ENCODE measurements at regions not wholly inside any gene's neighbourhood (a gene's known extent, or its start where the extent isn't known, plus 50 kb on each side); places are given as distances from the start of the nearest gene placed in this dataset.

- Mint-ChIP-seq H3K4me1 (ENCODE audit: low read depth) (no peaks in the 10 kb centered on the region), H3K27me3 (ENCODE audit: low read depth) (no peaks in the 10 kb centered on the region), H3K27ac (no peak overlapping the region), H3K4me3 (no peak overlapping the region), H3K36me3 (ENCODE audit: low read depth) (no peaks in the 10 kb centered on the region), H3K9me3 (no peaks in the 10 kb centered on the region)
- no peak for DNase-seq (ENCODE audit: low spot score)
Measured at GRCh38 chr18:78727057-78727739, 252.4 kb upstream of the SALL3 start.

- DNase-seq (ENCODE audit: low spot score): no peak
- Mint-ChIP-seq H3K4me3 (no peak overlapping the region), H3K27me3 (ENCODE audit: low read depth) (no peaks in the 10 kb centered on the region), H3K9me3 (no peaks in the 10 kb centered on the region), H3K27ac (no peak overlapping the region), H3K4me1 (ENCODE audit: low read depth) (no peaks in the 10 kb centered on the region), H3K36me3 (ENCODE audit: low read depth) (no peaks in the 10 kb centered on the region)
Measured at GRCh38 chr18:78727877-78728783, 251.5 kb upstream of the SALL3 start.

GRCh38 chr18:78728784-78729467 is 250.7 kb upstream of the SALL3 start:
- Mint-ChIP-seq H3K9me3 (no peaks in the 10 kb centered on the region), H3K4me3 (no peak overlapping the region), H3K27ac (no peak overlapping the region), H3K27me3 (ENCODE audit: low read depth) (no peaks in the 10 kb centered on the region), H3K36me3 (ENCODE audit: low read depth) (no peaks in the 10 kb centered on the region), H3K4me1 (ENCODE audit: low read depth) (no peaks in the 10 kb centered on the region)
- DNase-seq (ENCODE audit: low spot score): no peak

- no peaks in the 10 kb centered on the region for H3K27me3 Mint-ChIP-seq (ENCODE audit: low read depth)
- H3K9me3 Mint-ChIP-seq: no peaks in the 10 kb centered on the region
- no peak overlapping the region for H3K27ac Mint-ChIP-seq
- H3K4me3 Mint-ChIP-seq: no peak overlapping the region
- no peaks in the 10 kb centered on the region for H3K4me1 Mint-ChIP-seq (ENCODE audit: low read depth)
- H3K36me3 Mint-ChIP-seq (ENCODE audit: low read depth): no peaks in the 10 kb centered on the region
- DNase-seq (ENCODE audit: low spot score): no peak
Measured at GRCh38 chr18:78730546-78730945, 249.1 kb upstream of the SALL3 start.

- H3K27me3 Mint-ChIP-seq (ENCODE audit: low read depth): no peaks in the 10 kb centered on the region
- H3K9me3 Mint-ChIP-seq: no peaks in the 10 kb centered on the region
- H3K4me3 Mint-ChIP-seq: no peak overlapping the region
- H3K27ac Mint-ChIP-seq: no peak overlapping the region
- no peaks in the 10 kb centered on the region for H3K36me3 Mint-ChIP-seq (ENCODE audit: low read depth)
- DNase-seq (ENCODE audit: low spot score): no peak
- no peaks in the 10 kb centered on the region for H3K4me1 Mint-ChIP-seq (ENCODE audit: low read depth)
Measured at GRCh38 chr18:78731016-78731397, 248.6 kb upstream of the SALL3 start.

GRCh38 chr18:78731398-78732032 is 248.1 kb upstream of the SALL3 start:
- Mint-ChIP-seq H3K27ac (no peak overlapping the region), H3K27me3 (ENCODE audit: low read depth) (no peaks in the 10 kb centered on the region), H3K9me3 (no peaks in the 10 kb centered on the region), H3K36me3 (ENCODE audit: low read depth) (no peaks in the 10 kb centered on the region), H3K4me3 (no peak overlapping the region), H3K4me1 (ENCODE audit: low read depth) (no peaks in the 10 kb centered on the region)
- no peak for DNase-seq (ENCODE audit: low spot score)

- H3K36me3 Mint-ChIP-seq (ENCODE audit: low read depth): no peaks in the 10 kb centered on the region
- no peak for DNase-seq (ENCODE audit: low spot score)
- no peaks in the 10 kb centered on the region for H3K9me3 Mint-ChIP-seq
- no peak overlapping the region for H3K4me3 Mint-ChIP-seq
- no peak overlapping the region for H3K27ac Mint-ChIP-seq
- H3K27me3 Mint-ChIP-seq (ENCODE audit: low read depth): no peaks in the 10 kb centered on the region
- H3K4me1 Mint-ChIP-seq (ENCODE audit: low read depth): no peaks in the 10 kb centered on the region
Measured at GRCh38 chr18:78732273-78733210, 247.1 kb upstream of the SALL3 start.

GRCh38 chr18:78733762-78734613 is 245.6 kb upstream of the SALL3 start:
- H3K27ac Mint-ChIP-seq: no peak overlapping the region
- H3K9me3 Mint-ChIP-seq: no peaks in the 10 kb centered on the region
- H3K27me3 Mint-ChIP-seq (ENCODE audit: low read depth): no peaks in the 10 kb centered on the region
- H3K4me1 Mint-ChIP-seq (ENCODE audit: low read depth): no peaks in the 10 kb centered on the region
- H3K4me3 Mint-ChIP-seq: no peak overlapping the region
- no peak for DNase-seq (ENCODE audit: low spot score)
- no peaks in the 10 kb centered on the region for H3K36me3 Mint-ChIP-seq (ENCODE audit: low read depth)

GRCh38 chr18:78734614-78734945 is 245.0 kb upstream of the SALL3 start:
- Mint-ChIP-seq H3K4me3 (no peak overlapping the region), H3K4me1 (ENCODE audit: low read depth) (no peaks in the 10 kb centered on the region), H3K36me3 (ENCODE audit: low read depth) (no peaks in the 10 kb centered on the region), H3K27me3 (ENCODE audit: low read depth) (no peaks in the 10 kb centered on the region), H3K27ac (no peak overlapping the region), H3K9me3 (no peaks in the 10 kb centered on the region)
- no peak for DNase-seq (ENCODE audit: low spot score)

GRCh38 chr18:78735131-78736014 is 244.2 kb upstream of the SALL3 start:
- no peaks in the 10 kb centered on the region for H3K9me3 Mint-ChIP-seq
- no peaks in the 10 kb centered on the region for H3K4me1 Mint-ChIP-seq (ENCODE audit: low read depth)
- no peaks in the 10 kb centered on the region for H3K27me3 Mint-ChIP-seq (ENCODE audit: low read depth)
- H3K36me3 Mint-ChIP-seq (ENCODE audit: low read depth): no peaks in the 10 kb centered on the region
- no peak overlapping the region for H3K4me3 Mint-ChIP-seq
- H3K27ac Mint-ChIP-seq: no peak overlapping the region
- DNase-seq (ENCODE audit: low spot score): no peak

- no peak for DNase-seq (ENCODE audit: low spot score)
- H3K27me3 Mint-ChIP-seq (ENCODE audit: low read depth): no peaks in the 10 kb centered on the region
- no peaks in the 10 kb centered on the region for H3K4me1 Mint-ChIP-seq (ENCODE audit: low read depth)
- H3K4me3 Mint-ChIP-seq: no peak overlapping the region
- no peaks in the 10 kb centered on the region for H3K36me3 Mint-ChIP-seq (ENCODE audit: low read depth)
- no peaks in the 10 kb centered on the region for H3K9me3 Mint-ChIP-seq
- no peak overlapping the region for H3K27ac Mint-ChIP-seq
Measured at GRCh38 chr18:78736015-78736690, 243.5 kb upstream of the SALL3 start.
